ENCODE measurements at regions not wholly inside any gene's neighbourhood (a gene's known extent, or its start where the extent isn't known, plus 50 kb on each side); places are given as distances from the start of the nearest gene placed in this dataset.

DNA sequence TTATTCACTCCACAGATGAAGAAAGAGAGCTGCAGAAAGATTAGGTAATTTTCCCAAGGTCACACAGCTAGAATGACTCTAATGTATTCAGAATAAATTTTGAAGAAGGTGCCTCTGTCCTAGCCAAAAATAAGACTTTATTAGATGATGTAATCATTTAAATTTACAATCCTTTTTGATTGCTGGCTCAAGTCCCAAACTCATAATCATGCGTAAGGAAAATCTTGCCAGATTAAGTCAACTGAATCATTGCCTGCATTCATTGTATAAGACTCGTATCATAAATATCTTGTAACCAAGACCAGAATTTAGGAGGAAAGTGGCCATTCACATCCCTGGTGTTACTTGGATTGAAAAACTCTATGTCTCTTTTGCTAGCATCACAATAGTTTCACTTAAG, 53.1 kb upstream of the STK39 start:
- TF ChIP-seq, protein P1, sequence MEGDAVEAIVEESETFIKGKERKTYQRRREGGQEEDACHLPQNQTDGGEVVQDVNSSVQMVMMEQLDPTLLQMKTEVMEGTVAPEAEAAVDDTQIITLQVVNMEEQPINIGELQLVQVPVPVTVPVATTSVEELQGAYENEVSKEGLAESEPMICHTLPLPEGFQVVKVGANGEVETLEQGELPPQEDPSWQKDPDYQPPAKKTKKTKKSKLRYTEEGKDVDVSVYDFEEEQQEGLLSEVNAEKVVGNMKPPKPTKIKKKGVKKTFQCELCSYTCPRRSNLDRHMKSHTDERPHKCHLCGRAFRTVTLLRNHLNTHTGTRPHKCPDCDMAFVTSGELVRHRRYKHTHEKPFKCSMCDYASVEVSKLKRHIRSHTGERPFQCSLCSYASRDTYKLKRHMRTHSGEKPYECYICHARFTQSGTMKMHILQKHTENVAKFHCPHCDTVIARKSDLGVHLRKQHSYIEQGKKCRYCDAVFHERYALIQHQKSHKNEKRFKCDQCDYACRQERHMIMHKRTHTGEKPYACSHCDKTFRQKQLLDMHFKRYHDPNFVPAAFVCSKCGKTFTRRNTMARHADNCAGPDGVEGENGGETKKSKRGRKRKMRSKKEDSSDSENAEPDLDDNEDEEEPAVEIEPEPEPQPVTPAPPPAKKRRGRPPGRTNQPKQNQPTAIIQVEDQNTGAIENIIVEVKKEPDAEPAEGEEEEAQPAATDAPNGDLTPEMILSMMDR (conservative IDR thresholded peaks at IDR 0.05 in 1 of 2, IDR thresholded peaks at IDR 0.05 in 1 of 2; ENCODE audit: extremely low read depth in 1 of 2, insufficient read depth in 1 of 2, low read depth in 1 of 2, low read length in 2 of 2) = no peak
- no peak for TF ChIP-seq EZH2 (IDR thresholded peaks at IDR 0.05; ENCODE audit: borderline replicate concordance, low read length)
